Common myeloid progenitor, CD34-positive (primary cell): ENCODE measurements at regions not wholly inside any gene's neighbourhood (a gene's known extent, or its start where the extent isn't known, plus 50 kb on each side); places are given as distances from the start of the nearest gene placed in this dataset.

Source experiments
- CTCF ChIA-PET: fragments of 350-600 bp; sonication (Branson Sonifier 250); formaldehyde crosslinking; loops from one replicate; lab custom pipeline; 2021; ENCODE audit warnings: antibody characterized with exemption; lab: Charles Lee
- POLR2A ChIA-PET: fragments of 350-600 bp; sonication (Branson Sonifier 250); formaldehyde crosslinking; loops from one replicate; lab custom pipeline; 2021; ENCODE audit warnings: antibody characterized with exemption; lab: Charles Lee
- DNase-seq, 3 donors: peaks; one replicate each; pipeline versions ENCODE4 v3.0.0 to v3.0.0-alpha.2; 2013
- H3K27ac ChIP-seq, 2 experiments: 1 replicate in 1 of 2; 2 replicates in 1 of 2; pipeline ENCODE4 v1.7.0; 2013; ENCODE audit warnings: inconsistent platforms in 2 of 2, low read length in 2 of 2, mild to moderate bottlenecking in 2 of 2, low read depth in 1 of 2, moderate library complexity in 1 of 2; ENCODE audit not compliant: severe bottlenecking in 2 of 2, insufficient read depth in 1 of 2, poor library complexity in 1 of 2
- H3K27me3 ChIP-seq, 5 experiments: replicated peaks in 2 of 5; 1 replicate in 3 of 5; 2 replicates in 2 of 5; pipeline versions ENCODE4 v1.6.1 to v1.7.0; 2013; ENCODE audit warnings: low read length in 4 of 5, mild to moderate bottlenecking in 2 of 5, moderate library complexity in 2 of 5, inconsistent platforms in 1 of 5; ENCODE audit not compliant: insufficient read depth in 5 of 5, control insufficient read depth in 4 of 5
- H3K36me3 ChIP-seq, 4 experiments: 1 replicate in 2 of 4; 2 replicates in 2 of 4; pipeline versions ENCODE4 v1.6.1 to v1.7.0; 2013; ENCODE audit warnings: low read length in 3 of 4, control low read depth in 1 of 4, mild to moderate bottlenecking in 1 of 4; ENCODE audit not compliant: control insufficient read depth in 4 of 4, insufficient read depth in 4 of 4
- H3K4me1 ChIP-seq, 4 experiments: 1 replicate in 3 of 4; 2 replicates in 1 of 4; pipeline versions ENCODE4 v1.6.1 to v1.7.1; 2013; ENCODE audit warnings: low read length in 3 of 4, mild to moderate bottlenecking in 3 of 4, control low read depth in 1 of 4, inconsistent platforms in 1 of 4, moderate library complexity in 1 of 4; ENCODE audit not compliant: control insufficient read depth in 4 of 4, insufficient read depth in 4 of 4; ENCODE audit errors: control extremely low read depth in 1 of 4
- H3K4me3 ChIP-seq, 7 experiments: 1 replicate in 4 of 7; 2 replicates in 3 of 7; pipeline versions ENCODE4 v1.5.1 to v1.7.0; 2013; ENCODE audit warnings: mild to moderate bottlenecking in 7 of 7, low read length in 6 of 7, moderate library complexity in 6 of 7, inconsistent platforms in 2 of 7, low read depth in 2 of 7, control low read depth in 1 of 7; ENCODE audit not compliant: insufficient read depth in 4 of 7, control insufficient read depth in 1 of 7; ENCODE audit errors: extremely low read depth in 1 of 7
- H3K9me3 ChIP-seq, 5 experiments: 1 replicate in 4 of 5; 2 replicates in 1 of 5; pipeline versions ENCODE4 v1.6.1 to v1.7.1; 2013; ENCODE audit warnings: low read length in 4 of 5, mild to moderate bottlenecking in 2 of 5, inconsistent platforms in 1 of 5, low read depth in 1 of 5, moderate library complexity in 1 of 5; ENCODE audit not compliant: control insufficient read depth in 4 of 5, insufficient read depth in 2 of 5; ENCODE audit errors: control extremely low read depth in 1 of 5
- WGBS: methylation state at CpG from one replicate; pipeline ENCODE4 v1.1.5; 2013; ENCODE audit not compliant: insufficient coverage; 5-methylcytosine and 5-hydroxymethylcytosine counted together

- Histone ChIP-seq H3K27me3 (peaks cover 5 to 68% (median 11%) of the 10 kb centered on the region in 5 experiments), H3K4me3 (no peak overlapping the region), H3K36me3 (no peaks in the 10 kb centered on the region), H3K4me1 (no peaks in the 10 kb centered on the region), H3K9me3 (peaks cover 0 to 2% (median 0%) of the 10 kb centered on the region in 5 experiments), H3K27ac (no peak overlapping the region)
- POLR2A ChIA-PET, result no interaction called here
- peak in 2 of 3 donors; percentile 3 to 30 for DNase-seq
- CTCF ChIA-PET, result interaction anchor here (0.7 kb wide), 1 partner anchor 16 kb away, joined by 3 read pairs; no protein-coding TSS in a partner anchor
- WGBS, result 65% methylated on average over 28 of the region's 29 CpGs
Measured at GRCh38 chr16:86818671-86819532, 240.6 kb downstream of the FOXL1 start.

GRCh38 chr16:86819533-86819892 lies 241.2 kb downstream of the FOXL1 start:
- no peaks in the 10 kb centered on the region for H3K4me1 ChIP-seq
- H3K36me3 ChIP-seq, result no peaks in the 10 kb centered on the region
- no peak overlapping the region for H3K27ac ChIP-seq
- H3K4me3 ChIP-seq, result no peak overlapping the region
- peaks cover 5 to 72% (median 11%) of the 10 kb centered on the region in 5 experiments for H3K27me3 ChIP-seq
- peaks cover 0 to 2% (median 0%) of the 10 kb centered on the region in 5 experiments for H3K9me3 ChIP-seq
- ChIA-PET POLR2A (no interaction called here), CTCF (no interaction called here)
- WGBS, result 80% methylated on average over 1 of the region's 4 CpGs
- DNase-seq, result no peak

GRCh38 chr16:86821895-86822294 lies 243.5 kb downstream of the FOXL1 start:
- Histone ChIP-seq H3K4me3 (no peak overlapping the region), H3K4me1 (no peaks in the 10 kb centered on the region), H3K9me3 (peaks cover 0 to 2% (median 0%) of the 10 kb centered on the region in 5 experiments), H3K36me3 (no peaks in the 10 kb centered on the region), H3K27me3 (peaks cover 3 to 84% (median 17%) of the 10 kb centered on the region in 5 experiments), H3K27ac (no peak overlapping the region)
- ChIA-PET POLR2A (interaction anchor here (0.6 kb wide), 1 partner anchor 13 kb away, joined by 3 read pairs; no protein-coding TSS in a partner anchor), CTCF (no interaction called here)
- peak in 1 of 3 donors; percentile 2 for DNase-seq
- WGBS, result 100% methylated on average over 1 of the region's 2 CpGs

GRCh38 chr16:86823125-86823524 lies 244.8 kb downstream of the FOXL1 start:
- peaks cover 0 to 85% (median 26%) of the 10 kb centered on the region in 5 experiments for H3K27me3 ChIP-seq
- no peak for DNase-seq
- no peak overlapping the region for H3K4me3 ChIP-seq
- H3K4me1 ChIP-seq, result no peaks in the 10 kb centered on the region
- H3K27ac ChIP-seq, result no peak overlapping the region
- 98% methylated on average over 8 of the region's 8 CpGs for WGBS
- peaks cover 0 to 2% (median 0%) of the 10 kb centered on the region in 5 experiments for H3K9me3 ChIP-seq
- H3K36me3 ChIP-seq, result no peaks in the 10 kb centered on the region
- ChIA-PET POLR2A (no interaction called here), CTCF (no interaction called here)

GRCh38 chr16:86823888-86824671 lies 245.7 kb downstream of the FOXL1 start:
- DNase-seq, result peak in 1 of 3 donors; percentile 5
- Histone ChIP-seq H3K4me3 (no peak overlapping the region), H3K9me3 (peaks cover 0 to 2% (median 0%) of the 10 kb centered on the region in 5 experiments), H3K36me3 (no peaks in the 10 kb centered on the region), H3K27me3 (peaks cover 0 to 85% (median 27%) of the 10 kb centered on the region in 5 experiments), H3K27ac (no peak overlapping the region), H3K4me1 (no peaks in the 10 kb centered on the region)
- POLR2A ChIA-PET, result interaction anchor here (0.6 kb wide), 1 partner anchor 144 kb away, joined by 5 read pairs; no protein-coding TSS in a partner anchor
- CTCF ChIA-PET, result no interaction called here
- WGBS, result 92% methylated on average over 19 of the region's 22 CpGs

GRCh38 chr16:86824751-86825296 lies 246.5 kb downstream of the FOXL1 start:
- no peak for DNase-seq
- Histone ChIP-seq H3K4me3 (no peak overlapping the region), H3K27ac (no peak overlapping the region), H3K9me3 (peaks cover 0 to 2% (median 0%) of the 10 kb centered on the region in 5 experiments), H3K27me3 (peaks cover 0 to 88% (median 31%) of the 10 kb centered on the region in 5 experiments), H3K36me3 (no peaks in the 10 kb centered on the region), H3K4me1 (no peaks in the 10 kb centered on the region)
- WGBS, result 77% methylated on average over 9 of the region's 18 CpGs
- POLR2A ChIA-PET, result no interaction called here
- CTCF ChIA-PET, result no interaction called here
